ENCODE measurements at regions not wholly inside any gene's neighbourhood (a gene's known extent, or its start where the extent isn't known, plus 50 kb on each side); places are given as distances from the start of the nearest gene placed in this dataset.

GRCh38 chr3:147201086-147201485 is 205.3 kb downstream of the ZIC4 start:
- TF ChIP-seq EP300 (IDR thresholded peaks at IDR 0.05) (no peak), CTCF (IDR thresholded peaks at IDR 0.05) (no peak)

All from suprapubic skin (tissue), 3 donors.